Upper lobe of left lung (tissue), 4 donors: ENCODE measurements at regions not wholly inside any gene's neighbourhood (a gene's known extent, or its start where the extent isn't known, plus 50 kb on each side); places are given as distances from the start of the nearest gene placed in this dataset.

Experiments used
- POLR2A ChIP-seq, 4 donors: fragments of 450-650 bp; IDR thresholded peaks; one replicate each; pipeline ENCODE4 v1.5.1; 2016 to 2017; ENCODE audit warnings: antibody characterized with exemption in 4 of 4, mild to moderate bottlenecking in 2 of 4
- POLR2AphosphoS5 ChIP-seq, 2 donors: sonication (generic); formaldehyde crosslinking; IDR thresholded peaks; one replicate each; pipeline ENCODE4 v1.5.1; 2017; ENCODE audit warnings: antibody characterized with exemption in 2 of 2
- TF ChIP-seq, protein P1 (sequence below), 6 experiments: fragments of 450-650 bp in 4 of 6; fragments of 200-600 bp in 2 of 6; sonication (generic) in 2 of 6; IDR thresholded peaks; one replicate each; pipeline ENCODE4 v1.5.1; 2016 to 2019; ENCODE audit warnings: antibody characterized with exemption in 6 of 6

DNA sequence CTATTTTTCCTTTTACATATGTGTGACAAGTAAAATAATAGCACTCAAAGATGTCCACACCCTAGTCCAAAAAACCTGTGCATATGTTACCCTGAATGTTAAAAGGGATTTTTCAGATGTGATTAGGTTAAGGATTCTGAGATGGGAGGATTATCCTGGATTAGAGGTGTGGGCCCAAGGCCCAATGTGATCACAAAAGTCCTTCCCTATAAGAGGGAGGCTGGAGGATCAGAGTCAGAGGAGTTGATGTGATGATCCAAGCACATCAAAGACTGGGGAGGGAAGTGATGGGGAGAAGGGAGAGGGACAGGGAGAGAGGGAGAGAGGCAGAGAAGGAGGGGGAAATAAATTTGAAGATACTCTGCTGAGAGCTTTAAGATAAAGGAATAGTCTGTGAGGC lies 512.6 kb downstream of the PLOD2 start:
- TF ChIP-seq, protein P1, sequence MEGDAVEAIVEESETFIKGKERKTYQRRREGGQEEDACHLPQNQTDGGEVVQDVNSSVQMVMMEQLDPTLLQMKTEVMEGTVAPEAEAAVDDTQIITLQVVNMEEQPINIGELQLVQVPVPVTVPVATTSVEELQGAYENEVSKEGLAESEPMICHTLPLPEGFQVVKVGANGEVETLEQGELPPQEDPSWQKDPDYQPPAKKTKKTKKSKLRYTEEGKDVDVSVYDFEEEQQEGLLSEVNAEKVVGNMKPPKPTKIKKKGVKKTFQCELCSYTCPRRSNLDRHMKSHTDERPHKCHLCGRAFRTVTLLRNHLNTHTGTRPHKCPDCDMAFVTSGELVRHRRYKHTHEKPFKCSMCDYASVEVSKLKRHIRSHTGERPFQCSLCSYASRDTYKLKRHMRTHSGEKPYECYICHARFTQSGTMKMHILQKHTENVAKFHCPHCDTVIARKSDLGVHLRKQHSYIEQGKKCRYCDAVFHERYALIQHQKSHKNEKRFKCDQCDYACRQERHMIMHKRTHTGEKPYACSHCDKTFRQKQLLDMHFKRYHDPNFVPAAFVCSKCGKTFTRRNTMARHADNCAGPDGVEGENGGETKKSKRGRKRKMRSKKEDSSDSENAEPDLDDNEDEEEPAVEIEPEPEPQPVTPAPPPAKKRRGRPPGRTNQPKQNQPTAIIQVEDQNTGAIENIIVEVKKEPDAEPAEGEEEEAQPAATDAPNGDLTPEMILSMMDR (IDR thresholded peaks at IDR 0.05), result no peak
- no peak for TF ChIP-seq POLR2AphosphoS5 (IDR thresholded peaks at IDR 0.05)
- TF ChIP-seq POLR2A (IDR thresholded peaks at IDR 0.05), result no peak
